ENCODE measurements at regions not wholly inside any gene's neighbourhood (a gene's known extent, or its start where the extent isn't known, plus 50 kb on each side); places are given as distances from the start of the nearest gene placed in this dataset.
"Not testable (repeated sequence)": the region's sequence is repeated elsewhere in the genome, so short reads cannot be mapped to it uniquely, and the experiment has no call there.

- no peak for DNase-seq
Measured at GRCh38 chr4:164343472-164343976, 410.4 kb upstream of the SMIM31 start.

- DNase-seq: no peak
Measured at GRCh38 chr4:164345756-164346155, 408.2 kb upstream of the SMIM31 start.

- DNase-seq: no peak
Measured at GRCh38 chr4:164350061-164350460, 403.9 kb upstream of the SMIM31 start.

- not testable (repeated sequence) for DNase-seq
Measured at GRCh38 chr4:164350716-164351115, 403.2 kb upstream of the SMIM31 start.

GRCh38 chr4:164357957-164358356 is 396.0 kb upstream of the SMIM31 start:
- DNase-seq: no peak

GRCh38 chr4:164358400-164358799 is 395.5 kb upstream of the SMIM31 start:
- no peak for DNase-seq

- DNase-seq: no peak
Measured at GRCh38 chr4:164359881-164360280, 394.1 kb upstream of the SMIM31 start.

GRCh38 chr4:164368894-164369293 is 385.0 kb upstream of the SMIM31 start:
- no peak for DNase-seq

- DNase-seq: no peak
Measured at GRCh38 chr4:164373021-164373420, 380.9 kb upstream of the SMIM31 start.

GRCh38 chr4:164377277-164377676 is 376.7 kb upstream of the SMIM31 start:
- no peak for DNase-seq

- no peak for DNase-seq
Measured at GRCh38 chr4:164378361-164378760, 375.6 kb upstream of the SMIM31 start.

- no peak for DNase-seq
Measured at GRCh38 chr4:164379694-164380093, 374.2 kb upstream of the SMIM31 start.

GRCh38 chr4:164381859-164382258 is 372.1 kb upstream of the SMIM31 start:
- DNase-seq: no peak

- no peak for DNase-seq
Measured at GRCh38 chr4:164383058-164383357, 370.9 kb upstream of the SMIM31 start.

GRCh38 chr4:164383358-164384220 is 370.3 kb upstream of the SMIM31 start:
- peak; percentile 90 for DNase-seq

- no peak for DNase-seq
Measured at GRCh38 chr4:164384416-164384815, 369.5 kb upstream of the SMIM31 start.

GRCh38 chr4:164396439-164396838 is 357.5 kb upstream of the SMIM31 start:
- no peak for DNase-seq

GRCh38 chr4:164402554-164402953 is 351.4 kb upstream of the SMIM31 start:
- no peak for DNase-seq

GRCh38 chr4:164405774-164406173 is 348.2 kb upstream of the SMIM31 start:
- no peak for DNase-seq

GRCh38 chr4:164408831-164409230 is 345.1 kb upstream of the SMIM31 start:
- no peak for DNase-seq

- no peak for DNase-seq
Measured at GRCh38 chr4:164410401-164410800, 343.5 kb upstream of the SMIM31 start.

- DNase-seq: no peak
Measured at GRCh38 chr4:164412246-164412645, 341.7 kb upstream of the SMIM31 start.

- no peak for DNase-seq
Measured at GRCh38 chr4:164413743-164414142, 340.2 kb upstream of the SMIM31 start.

- DNase-seq: no peak
Measured at GRCh38 chr4:164423819-164424218, 330.1 kb upstream of the SMIM31 start.

GRCh38 chr4:164424846-164425245 is 329.1 kb upstream of the SMIM31 start:
- no peak for DNase-seq
